CD1c-positive myeloid dendritic cell (primary cell): ENCODE measurements at regions not wholly inside any gene's neighbourhood (a gene's known extent, or its start where the extent isn't known, plus 50 kb on each side); places are given as distances from the start of the nearest gene placed in this dataset.
A peak's percentile ranks its signal among the peaks of the same experiment; 100 is the strongest.

Source experiments
- DNase-seq: peaks from one replicate; pipeline ENCODE4 v3.0.0-alpha.2; 2016; ENCODE audit errors: extremely low spot score

GRCh38 chr4:12178614-12179610 is 750.2 kb upstream of the HS3ST1 start:
- DNase-seq = no peak

GRCh38 chr4:12177416-12177815 is 748.7 kb upstream of the HS3ST1 start:
- DNase-seq = no peak

GRCh38 chr4:12173496-12173895 is 744.8 kb upstream of the HS3ST1 start:
- DNase-seq = no peak

GRCh38 chr4:12172198-12172973 is 743.7 kb upstream of the HS3ST1 start:
- no peak for DNase-seq

GRCh38 chr4:12170308-12170707 is 741.6 kb upstream of the HS3ST1 start:
- DNase-seq = no peak

GRCh38 chr4:12165616-12166015 is 736.9 kb upstream of the HS3ST1 start:
- peak; percentile 28 for DNase-seq

GRCh38 chr4:12146339-12146738 is 717.6 kb upstream of the HS3ST1 start:
- DNase-seq = no peak

- DNase-seq = no peak
Observed at GRCh38 chr4:12145768-12146167, 717.1 kb upstream of the HS3ST1 start.

GRCh38 chr4:12145106-12145505 is 716.4 kb upstream of the HS3ST1 start:
- DNase-seq = no peak

- no peak for DNase-seq
Observed at GRCh38 chr4:12144051-12144450, 715.4 kb upstream of the HS3ST1 start.

GRCh38 chr4:12140864-12141263 is 712.2 kb upstream of the HS3ST1 start:
- DNase-seq = no peak

GRCh38 chr4:12139296-12139695 is 710.6 kb upstream of the HS3ST1 start:
- no peak for DNase-seq

- peak; percentile 45 for DNase-seq
Observed at GRCh38 chr4:12138488-12138887, 709.8 kb upstream of the HS3ST1 start.

GRCh38 chr4:12137575-12137974 is 708.9 kb upstream of the HS3ST1 start:
- DNase-seq = no peak

GRCh38 chr4:12126474-12126873 is 697.8 kb upstream of the HS3ST1 start:
- peak; percentile 80 for DNase-seq

- no peak for DNase-seq
Observed at GRCh38 chr4:12124138-12124537, 695.4 kb upstream of the HS3ST1 start.

GRCh38 chr4:12123707-12124106 is 695.0 kb upstream of the HS3ST1 start:
- peak; percentile 78 for DNase-seq

GRCh38 chr4:12122316-12122715 is 693.6 kb upstream of the HS3ST1 start:
- peak; percentile 56 for DNase-seq

GRCh38 chr4:12120968-12121367 is 692.3 kb upstream of the HS3ST1 start:
- DNase-seq = no peak

GRCh38 chr4:12118651-12119213 is 690.0 kb upstream of the HS3ST1 start:
- peak; percentile 94 for DNase-seq

GRCh38 chr4:12116009-12116552 is 687.4 kb upstream of the HS3ST1 start:
- DNase-seq = peak; percentile 18

- DNase-seq = peak; percentile 23
Observed at GRCh38 chr4:12110627-12111026, 681.9 kb upstream of the HS3ST1 start.
